ENCODE measurements at regions not wholly inside any gene's neighbourhood (a gene's known extent, or its start where the extent isn't known, plus 50 kb on each side); places are given as distances from the start of the nearest gene placed in this dataset.
"Not testable (repeated sequence)": the region's sequence is repeated elsewhere in the genome, so short reads cannot be mapped to it uniquely, and the experiment has no call there.

DNA sequence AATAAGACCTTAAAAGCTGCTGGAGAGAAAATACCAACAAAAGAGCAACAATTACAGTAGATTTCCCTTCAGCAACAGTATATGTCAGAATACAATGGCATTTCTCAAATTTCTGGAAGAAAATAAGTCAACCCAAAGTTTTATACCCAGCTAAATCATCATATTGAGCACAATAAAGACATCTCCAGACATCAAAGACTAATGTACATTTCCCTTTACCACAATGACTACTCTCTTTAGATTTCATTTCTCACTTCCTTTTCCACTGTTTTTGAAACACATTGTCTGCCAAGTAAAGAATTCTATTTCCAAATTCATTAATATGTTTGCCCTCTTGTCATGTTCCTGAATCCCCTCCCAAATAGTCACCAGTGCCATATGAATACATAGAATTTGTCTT, 111.4 kb downstream of the POU4F1 start:
- TF ChIP-seq, protein P1, sequence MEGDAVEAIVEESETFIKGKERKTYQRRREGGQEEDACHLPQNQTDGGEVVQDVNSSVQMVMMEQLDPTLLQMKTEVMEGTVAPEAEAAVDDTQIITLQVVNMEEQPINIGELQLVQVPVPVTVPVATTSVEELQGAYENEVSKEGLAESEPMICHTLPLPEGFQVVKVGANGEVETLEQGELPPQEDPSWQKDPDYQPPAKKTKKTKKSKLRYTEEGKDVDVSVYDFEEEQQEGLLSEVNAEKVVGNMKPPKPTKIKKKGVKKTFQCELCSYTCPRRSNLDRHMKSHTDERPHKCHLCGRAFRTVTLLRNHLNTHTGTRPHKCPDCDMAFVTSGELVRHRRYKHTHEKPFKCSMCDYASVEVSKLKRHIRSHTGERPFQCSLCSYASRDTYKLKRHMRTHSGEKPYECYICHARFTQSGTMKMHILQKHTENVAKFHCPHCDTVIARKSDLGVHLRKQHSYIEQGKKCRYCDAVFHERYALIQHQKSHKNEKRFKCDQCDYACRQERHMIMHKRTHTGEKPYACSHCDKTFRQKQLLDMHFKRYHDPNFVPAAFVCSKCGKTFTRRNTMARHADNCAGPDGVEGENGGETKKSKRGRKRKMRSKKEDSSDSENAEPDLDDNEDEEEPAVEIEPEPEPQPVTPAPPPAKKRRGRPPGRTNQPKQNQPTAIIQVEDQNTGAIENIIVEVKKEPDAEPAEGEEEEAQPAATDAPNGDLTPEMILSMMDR (IDR thresholded peaks at IDR 0.05; ENCODE audit: control insufficient read depth, insufficient read depth, low read depth, low read length, missing control alignments), result no peak

DNA sequence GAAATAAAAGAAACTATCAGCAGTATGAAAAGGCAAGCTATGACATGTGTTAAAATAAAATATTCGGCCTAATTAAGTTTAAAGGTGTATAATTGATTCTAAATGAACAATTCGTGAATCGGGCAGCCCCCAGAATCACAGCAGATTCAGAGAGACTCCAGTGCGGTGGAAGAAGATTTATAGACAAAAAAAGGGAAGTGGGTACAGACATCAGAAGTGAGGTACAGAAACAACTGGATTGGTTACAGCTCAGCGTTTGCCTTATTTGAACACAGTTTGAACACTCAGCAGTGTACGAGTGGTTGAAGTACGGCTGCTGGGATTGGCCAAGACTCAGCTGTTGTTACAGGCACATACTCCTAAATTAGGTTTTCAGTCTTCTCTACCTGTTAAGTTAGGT, 113.1 kb downstream of the POU4F1 start:
- not testable (repeated sequence) for DNase-seq (ENCODE audit: low read depth); H3K4me3 ChIP-seq (ENCODE audit: control insufficient read depth, low read depth, low read length)

More for the DNA sequence above, 111.4 kb downstream of the POU4F1 start:
- no peak overlapping the region for H3K4me3 ChIP-seq (ENCODE audit: control insufficient read depth, low read depth, low read length)
- DNase-seq (ENCODE audit: low read depth), result no peak

DNA sequence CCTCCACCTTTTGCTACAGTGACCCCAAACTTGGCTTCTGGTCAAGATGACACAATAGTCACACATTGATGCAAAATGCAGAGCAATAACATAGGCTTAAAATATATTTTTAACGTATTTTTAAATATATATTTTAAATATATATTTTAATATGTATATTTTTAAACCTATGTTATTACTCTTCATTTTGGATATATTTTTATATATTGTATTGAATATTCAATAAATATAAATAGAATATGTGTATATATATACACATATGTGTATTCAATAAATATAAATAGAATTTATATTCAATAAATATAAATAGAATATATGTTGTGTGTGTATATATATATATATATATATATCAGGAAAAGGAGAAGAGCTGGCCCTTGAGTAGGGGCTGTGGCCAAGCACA, 115.6 kb downstream of the POU4F1 start:
- no peak for DNase-seq (ENCODE audit: low read depth)
- H3K4me3 ChIP-seq (ENCODE audit: control insufficient read depth, low read depth, low read length), result no peak overlapping the region
- TF ChIP-seq, protein P1 (IDR thresholded peaks at IDR 0.05; ENCODE audit: control insufficient read depth, insufficient read depth, low read depth, low read length, missing control alignments), result no peak

DNA sequence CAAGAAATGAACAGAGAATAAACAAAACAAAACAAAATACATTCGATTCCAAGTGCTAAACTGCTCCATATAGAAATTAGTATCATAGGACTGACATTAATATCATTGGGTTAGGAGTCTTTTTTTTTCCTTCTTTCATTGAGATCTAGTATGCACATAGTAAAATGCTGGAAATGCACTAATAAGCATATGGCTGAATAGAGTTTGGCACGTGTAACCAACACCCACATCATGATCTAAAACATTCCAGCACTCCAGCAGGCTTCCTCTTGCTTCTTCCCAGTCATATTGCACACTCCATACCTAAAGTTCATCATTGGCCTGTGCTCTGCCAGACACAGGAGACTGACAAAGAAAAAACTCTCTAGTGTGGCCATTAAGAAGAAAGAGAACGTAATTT, 117.5 kb downstream of the POU4F1 start:
- no peak for DNase-seq (ENCODE audit: low read depth)
- H3K4me3 ChIP-seq (ENCODE audit: control insufficient read depth, low read depth, low read length), result no peak overlapping the region
- TF ChIP-seq, protein P1 (IDR thresholded peaks at IDR 0.05; ENCODE audit: control insufficient read depth, insufficient read depth, low read depth, low read length, missing control alignments), result no peak

DNA sequence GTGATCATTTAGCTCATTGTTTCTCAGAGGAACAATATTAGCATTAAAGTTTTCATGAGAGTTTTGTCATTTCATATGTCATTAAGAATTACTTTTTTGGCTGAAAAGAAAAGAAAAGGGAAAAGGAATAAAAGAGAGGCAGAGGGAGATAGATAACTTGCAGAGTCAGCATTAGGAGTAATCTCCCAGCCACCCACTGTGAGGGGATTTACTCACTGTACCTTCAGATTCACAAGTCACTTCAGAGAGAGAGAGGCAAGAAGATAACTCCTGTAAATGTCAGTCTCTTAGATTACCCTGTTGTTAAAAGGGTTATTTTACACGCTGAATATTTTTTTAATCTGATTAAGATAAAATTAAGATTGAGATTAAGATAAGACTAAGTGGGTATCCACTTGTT, 125.2 kb downstream of the POU4F1 start:
- DNase-seq (ENCODE audit: low read depth), result no peak
- TF ChIP-seq, protein P1 (IDR thresholded peaks at IDR 0.05; ENCODE audit: control insufficient read depth, insufficient read depth, low read depth, low read length, missing control alignments), result no peak
- H3K4me3 ChIP-seq (ENCODE audit: control insufficient read depth, low read depth, low read length), result no peak overlapping the region

DNA sequence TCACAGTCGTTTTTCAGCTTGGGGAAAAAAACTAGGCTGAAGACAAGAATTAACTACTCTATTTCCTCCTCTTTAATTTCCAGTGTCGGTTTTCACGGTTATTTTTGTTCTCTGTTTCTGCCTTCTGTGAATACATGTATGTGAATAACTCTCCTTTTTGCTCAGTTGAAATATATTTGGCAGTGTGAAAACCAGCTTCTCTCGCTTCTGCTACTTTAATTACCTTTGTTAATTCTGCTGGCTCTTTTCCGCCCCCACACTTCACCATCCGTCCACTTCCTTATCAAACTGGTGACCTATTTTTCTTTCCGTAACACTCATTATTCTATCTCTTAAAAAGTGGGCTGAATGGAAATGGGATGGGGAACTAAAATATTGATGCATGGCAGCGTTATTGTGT, 126.4 kb downstream of the POU4F1 start:
- TF ChIP-seq, protein P1 (IDR thresholded peaks at IDR 0.05; ENCODE audit: control insufficient read depth, insufficient read depth, low read depth, low read length, missing control alignments), result no peak
- DNase-seq (ENCODE audit: low read depth), result no peak
- no peak overlapping the region for H3K4me3 ChIP-seq (ENCODE audit: control insufficient read depth, low read depth, low read length)

DNA sequence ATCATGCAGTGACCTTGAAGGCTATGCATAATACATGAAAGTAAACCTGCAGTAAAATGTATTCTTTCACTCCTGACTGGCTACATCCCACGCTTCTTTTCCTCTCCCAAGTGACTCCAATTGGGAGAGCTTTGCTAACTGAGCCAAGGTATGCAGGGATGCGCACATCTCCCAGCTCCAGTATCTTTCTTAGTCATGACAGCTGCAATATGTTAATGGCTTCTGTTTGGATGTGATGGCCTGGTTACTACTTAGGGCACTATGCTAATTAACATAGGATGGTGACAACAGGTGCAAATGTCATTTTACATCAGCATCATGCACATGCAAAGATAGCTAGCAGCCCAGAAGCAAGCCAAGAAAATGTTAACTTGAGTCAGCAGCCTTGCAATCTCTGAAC, 134.7 kb downstream of the POU4F1 start:
- TF ChIP-seq, protein P1 (IDR thresholded peaks at IDR 0.05; ENCODE audit: control insufficient read depth, insufficient read depth, low read depth, low read length, missing control alignments), result no peak
- no peak for DNase-seq (ENCODE audit: low read depth)
- H3K4me3 ChIP-seq (ENCODE audit: control insufficient read depth, low read depth, low read length), result no peak overlapping the region
